GM12878 (cell line): ENCODE measurements at regions not wholly inside any gene's neighbourhood (a gene's known extent, or its start where the extent isn't known, plus 50 kb on each side); places are given as distances from the start of the nearest gene placed in this dataset.
A peak's percentile ranks its signal among the peaks of the same experiment; 100 is the strongest.

Source experiments
- ATAC-seq: fragments of 200-7000 bp; cut with Tn5 transposase; 3 replicates; pipeline ENCODE4 v1.9.1; 2020; ENCODE audit warnings: mild to moderate bottlenecking, moderate library complexity
- BruUV-seq: library from RNA; stranded (reverse); fragments of 400-500 nt; replicated peaks from 2 replicates; lab custom pipeline; 2021; lab: Mats Ljungman, UMichigan
- CTCF ChIA-PET: fragments of 300-600 bp; sonication (Branson Sonifier 250); formaldehyde crosslinking; extraction: SDS; loops from one replicate; lab custom pipeline; 2021; ENCODE audit warnings: inconsistent platforms; lab: Yijun Ruan, JAX
- POLR2A ChIA-PET: fragments of 350-600 bp; formaldehyde crosslinking; extraction: SDS; loops from one replicate; lab custom pipeline; 2021; ENCODE audit warnings: inconsistent platforms; lab: Charles Lee
- RAD21 ChIA-PET: fragments of 300-600 bp; sonication (Branson Sonifier 250); formaldehyde crosslinking; loops from one replicate; lab custom pipeline; 2023; ENCODE audit warnings: antibody characterized with exemption; ENCODE audit not compliant: unreplicated experiment; lab: Charles Lee
- SMC1A ChIA-PET: fragments of 300-600 bp; sonication (Branson Sonifier 250); formaldehyde crosslinking; loops from one replicate; lab custom pipeline; 2023; ENCODE audit not compliant: unreplicated experiment, uncharacterized antibody; lab: Charles Lee
- DNase-seq: peaks from one replicate; pipeline ENCODE4 v3.0.0-alpha.2; 2011; ENCODE audit warnings: low read depth, low spot score
- FAIRE-seq: peaks from 3 replicates; lab custom pipeline; 2011; peaks lifted over from hg19 to GRCh38; lab: Jason Lieb, UNC
- H2AFZ ChIP-seq: 2 replicates; pipeline ENCODE4 v1.6.0; 2011; ENCODE audit warnings: low read depth, low read length, control low read depth; ENCODE audit not compliant: control insufficient read depth
- H3K27ac ChIP-seq: 2 replicates; pipeline ENCODE4 v1.5.1; 2011; ENCODE audit warnings: control low read depth; ENCODE audit not compliant: control insufficient read depth, insufficient read depth
- H3K27me3 ChIP-seq, 2 experiments: replicated peaks in 1 of 2; 2 replicates each; pipeline versions ENCODE4 v1.6.0 to v1.6.1; 2011; ENCODE audit warnings: low read length in 1 of 2; ENCODE audit not compliant: control insufficient read depth in 2 of 2, insufficient read depth in 2 of 2
- H3K36me3 ChIP-seq, 2 experiments: 2 replicates each; pipeline ENCODE4 v1.5.1; 2011; ENCODE audit warnings: low read length in 1 of 2; ENCODE audit not compliant: control insufficient read depth in 2 of 2, insufficient read depth in 2 of 2
- H3K4me1 ChIP-seq: 2 replicates; pipeline ENCODE4 v1.6.1; 2011; ENCODE audit warnings: mild to moderate bottlenecking, low read length, moderate library complexity, mixed read lengths; ENCODE audit not compliant: control insufficient read depth, insufficient read depth
- H3K4me2 ChIP-seq: 2 replicates; pipeline ENCODE4 v1.6.0; 2011; ENCODE audit warnings: control low read depth; ENCODE audit not compliant: control insufficient read depth, insufficient read depth
- H3K4me3 ChIP-seq: fragments of 200-600 bp; sonication (generic); 2 replicates; pipeline ENCODE4 v1.5.1; 2016
- H3K79me2 ChIP-seq: 2 replicates; pipeline ENCODE4 v1.6.0; 2011; ENCODE audit warnings: low read length; ENCODE audit not compliant: control insufficient read depth, insufficient read depth
- H3K9ac ChIP-seq: 2 replicates; pipeline ENCODE4 v1.8.0; 2011; ENCODE audit warnings: low read length, control low read depth, mixed read lengths; ENCODE audit not compliant: control insufficient read depth, insufficient read depth
- H3K9me3 ChIP-seq: replicated peaks from 3 replicates; pipeline ENCODE4 v1.5.1; 2011; ENCODE audit warnings: mild to moderate bottlenecking, low read length; ENCODE audit not compliant: control insufficient read depth, insufficient read depth
- H4K20me1 ChIP-seq: 2 replicates; pipeline ENCODE4 v1.6.0; 2011; ENCODE audit not compliant: control insufficient read depth, insufficient read depth
- CEBPB ChIP-seq, 2 experiments: fragments of 150-350 bp in 1 of 2; IDR thresholded peaks; 2 replicates each; pipeline ENCODE4 v1.6.1; 2012 to 2014; ENCODE audit warnings: low read depth in 2 of 2, low read length in 2 of 2, borderline replicate concordance in 1 of 2, inconsistent platforms in 1 of 2
- CREM ChIP-seq: IDR thresholded peaks from 2 replicates; pipeline ENCODE4 v1.6.1; 2014; ENCODE audit warnings: antibody characterized with exemption, low read depth
- ESRRA ChIP-seq: IDR thresholded peaks from 2 replicates; pipeline ENCODE4 v1.6.1; 2012; ENCODE audit warnings: mild to moderate bottlenecking, low read length, improper control_type of control experiment
- ETV6 ChIP-seq, 2 experiments: fragments of 450-650 bp in 1 of 2; IDR thresholded peaks in 1 of 2; conservative IDR thresholded peaks in 1 of 2; 2 replicates each; pipeline ENCODE4 v1.6.1; 2014; ENCODE audit warnings: antibody characterized with exemption in 1 of 2, borderline replicate concordance in 1 of 2, low read depth in 1 of 2, mild to moderate bottlenecking in 1 of 2, moderate library complexity in 1 of 2
- GABPA ChIP-seq: IDR thresholded peaks from 2 replicates; pipeline ENCODE4 v1.6.1; 2014; ENCODE audit warnings: antibody characterized with exemption, low read depth, mild to moderate bottlenecking, inconsistent platforms
- HDGF ChIP-seq: fragments of 450-650 bp; IDR thresholded peaks from 2 replicates; pipeline ENCODE4 v1.6.1; 2016; ENCODE audit warnings: antibody characterized with exemption
- IKZF1 ChIP-seq: fragments of 450-650 bp; conservative IDR thresholded peaks from 2 replicates; pipeline ENCODE4 v1.6.1; 2017; ENCODE audit warnings: antibody characterized with exemption, mild to moderate bottlenecking
- IRF4 ChIP-seq: IDR thresholded peaks from 2 replicates; pipeline ENCODE4 v1.6.1; 2011; ENCODE audit warnings: low read depth, low read length
- JUNB ChIP-seq: IDR thresholded peaks from 2 replicates; pipeline ENCODE4 v1.6.1; 2016; ENCODE audit warnings: antibody characterized with exemption, mild to moderate bottlenecking
- MEF2A ChIP-seq: IDR thresholded peaks from 2 replicates; pipeline ENCODE4 v1.6.1; 2011; ENCODE audit warnings: low read depth, mild to moderate bottlenecking, low read length, moderate library complexity; ENCODE audit not compliant: insufficient read depth
- NR2F1 ChIP-seq: fragments of 450-650 bp; conservative IDR thresholded peaks from 2 replicates; pipeline ENCODE4 v1.6.1; 2017; ENCODE audit warnings: mild to moderate bottlenecking
- PAX8 ChIP-seq: fragments of 450-650 bp; IDR thresholded peaks from 2 replicates; pipeline ENCODE4 v1.6.1; 2017; ENCODE audit warnings: mild to moderate bottlenecking, moderate library complexity
- PML ChIP-seq: IDR thresholded peaks from 2 replicates; pipeline ENCODE4 v1.6.1; 2012; ENCODE audit warnings: low read length, inconsistent platforms
- RBBP5 ChIP-seq: fragments of 200-600 bp; sonication (generic); conservative IDR thresholded peaks from 2 replicates; pipeline ENCODE4 v1.6.1; 2016
- RUNX3 ChIP-seq: IDR thresholded peaks from 2 replicates; pipeline ENCODE4 v1.6.1; 2012; ENCODE audit warnings: low read length, inconsistent platforms
- STAT1 ChIP-seq: fragments of 450-650 bp; conservative IDR thresholded peaks from 2 replicates; pipeline ENCODE4 v1.6.1; 2014; ENCODE audit warnings: antibody characterized with exemption, mild to moderate bottlenecking
- YY1 ChIP-seq: IDR thresholded peaks from 2 replicates; pipeline ENCODE4 v1.6.1; 2011; ENCODE audit warnings: low read depth, mild to moderate bottlenecking, low read length
- ZBED1 ChIP-seq: IDR thresholded peaks from 2 replicates; pipeline ENCODE4 v1.6.1; 2016; ENCODE audit warnings: borderline replicate concordance
- ZBTB33 ChIP-seq: fragments of 450-650 bp; IDR thresholded peaks from 2 replicates; pipeline ENCODE4 v1.6.1; 2017; ENCODE audit warnings: mild to moderate bottlenecking
- ZNF207 ChIP-seq: fragments of 450-650 bp; IDR thresholded peaks from 2 replicates; pipeline ENCODE4 v1.6.1; 2014; ENCODE audit warnings: antibody characterized with exemption, mild to moderate bottlenecking, borderline replicate concordance
- ZNF274 ChIP-seq: IDR thresholded peaks from one replicate; pipeline ENCODE4 v1.8.0; 2011; ENCODE audit not compliant: insufficient read length, insufficient read depth
- ZSCAN29 ChIP-seq: fragments of 450-650 bp; IDR thresholded peaks from 2 replicates; pipeline ENCODE4 v1.6.1; 2017; ENCODE audit warnings: mild to moderate bottlenecking, moderate library complexity
- WGBS: methylation state at CpG from one replicate; pipeline ENCODE4 v1.1.6; 2016; ENCODE audit warnings: low lambda C conversion rate; ENCODE audit not compliant: insufficient replicate concordance, insufficient coverage; ENCODE audit errors: missing lambda C conversion rate; 5-methylcytosine and 5-hydroxymethylcytosine counted together
- in situ Hi-C: fragments of 300-500 bp; cut with MboI; formaldehyde crosslinking; loops from 9 replicates; pipeline ENCODE4 v1.14.3; 2018; ENCODE audit warnings: mixed read lengths
- intact Hi-C: fragments of 100-400 bp; cut with micrococcal nuclease; formaldehyde crosslinking; loops from one replicate; pipeline ENCODE4 v1.14.2; 2022; ENCODE audit not compliant: unreplicated experiment
- TF ChIP-seq, protein P1 (sequence below): IDR thresholded peaks from 2 replicates; pipeline ENCODE4 v1.6.1; 2011; ENCODE audit warnings: borderline replicate concordance, low read depth, mild to moderate bottlenecking, moderate library complexity, mixed read lengths, low read length; ENCODE audit not compliant: insufficient read depth; ENCODE audit errors: extremely low read length
- TF ChIP-seq, protein P2 (sequence below): IDR thresholded peaks from 2 replicates; pipeline ENCODE4 v1.6.1; 2011; ENCODE audit warnings: mild to moderate bottlenecking, low read depth, low read length, moderate library complexity; ENCODE audit not compliant: insufficient replicate concordance

- Histone ChIP-seq H3K4me2 (no peak overlapping the region), H4K20me1 (no peaks in the 10 kb centered on the region), H2AFZ (no peak overlapping the region), H3K27me3 (no peaks in the 10 kb centered on the region), H3K9me3 (peaks cover 2% of the 10 kb centered on the region; the same call in 2 of the 3 replicates), H3K79me2 (no peaks in the 10 kb centered on the region), H3K4me3 (no peak overlapping the region), H3K27ac (no peak overlapping the region), H3K9ac (no peak overlapping the region), H3K4me1 (peaks cover 22% of the 10 kb centered on the region), H3K36me3 (no peaks in the 10 kb centered on the region)
- ChIA-PET CTCF (interaction anchor here (1.0 kb wide), 1 partner anchor 12 kb away, joined by 4 read pairs; no protein-coding TSS in a partner anchor), RAD21 (no interaction called here), SMC1A (interaction anchor here (1.1 to 1.4 kb wide), 4 partner anchors 9 to 67 kb away, joined by 3 to 5 read pairs (median 4); no protein-coding TSS in a partner anchor), POLR2A (interaction anchor here (1.5 kb wide), 2 partner anchors 18 to 45 kb away, joined by 3 read pairs; no protein-coding TSS in a partner anchor)
- no TSS peak for BruUV-seq
- FAIRE-seq (peak; percentile 88), DNase-seq (no peak), ATAC-seq (peak; percentile 68)
- intact Hi-C loops: no loop called here
- WGBS: 37% methylated on average over 8 of the region's 8 CpGs
- in situ Hi-C loops: no loop called here
- peak; percentile 87 for TF ChIP-seq CREM
- TF ChIP-seq JUNB: peak; percentile 54
- no peak for TF ChIP-seq IRF4
- TF ChIP-seq GABPA: no peak
- no peak for TF ChIP-seq ZNF274
- TF ChIP-seq ZBTB33: no peak
- TF ChIP-seq HDGF: no peak
- TF ChIP-seq CEBPB (IDR thresholded peaks at IDR 0.05; ENCODE audit: borderline replicate concordance in 1 of 2, low read depth in 2 of 2, low read length in 2 of 2): no peak
- TF ChIP-seq STAT1: no peak
- TF ChIP-seq ETV6 (conservative IDR thresholded peaks at IDR 0.05 in 1 of 2, IDR thresholded peaks at IDR 0.05 in 1 of 2; ENCODE audit: borderline replicate concordance in 1 of 2, low read depth in 1 of 2): peak in 1 of 2 experiments; percentile 53; a peak in 1 of 4 replicates
- TF ChIP-seq, protein P1, sequence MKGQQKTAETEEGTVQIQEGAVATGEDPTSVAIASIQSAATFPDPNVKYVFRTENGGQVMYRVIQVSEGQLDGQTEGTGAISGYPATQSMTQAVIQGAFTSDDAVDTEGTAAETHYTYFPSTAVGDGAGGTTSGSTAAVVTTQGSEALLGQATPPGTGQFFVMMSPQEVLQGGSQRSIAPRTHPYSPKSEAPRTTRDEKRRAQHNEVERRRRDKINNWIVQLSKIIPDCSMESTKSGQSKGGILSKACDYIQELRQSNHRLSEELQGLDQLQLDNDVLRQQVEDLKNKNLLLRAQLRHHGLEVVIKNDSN: no peak
- no peak for TF ChIP-seq ESRRA
- no peak for TF ChIP-seq PML
- TF ChIP-seq YY1: no peak
- TF ChIP-seq RUNX3: peak; percentile 68
- no peak for TF ChIP-seq ZBED1
- TF ChIP-seq RBBP5: no peak
- no peak for TF ChIP-seq MEF2A
- TF ChIP-seq ZSCAN29: no peak
- TF ChIP-seq, protein P2, sequence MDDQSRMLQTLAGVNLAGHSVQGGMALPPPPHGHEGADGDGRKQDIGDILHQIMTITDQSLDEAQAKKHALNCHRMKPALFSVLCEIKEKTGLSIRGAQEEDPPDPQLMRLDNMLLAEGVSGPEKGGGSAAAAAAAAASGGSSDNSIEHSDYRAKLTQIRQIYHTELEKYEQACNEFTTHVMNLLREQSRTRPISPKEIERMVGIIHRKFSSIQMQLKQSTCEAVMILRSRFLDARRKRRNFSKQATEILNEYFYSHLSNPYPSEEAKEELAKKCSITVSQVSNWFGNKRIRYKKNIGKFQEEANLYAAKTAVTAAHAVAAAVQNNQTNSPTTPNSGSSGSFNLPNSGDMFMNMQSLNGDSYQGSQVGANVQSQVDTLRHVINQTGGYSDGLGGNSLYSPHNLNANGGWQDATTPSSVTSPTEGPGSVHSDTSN: no peak
- TF ChIP-seq ZNF207: no peak
- TF ChIP-seq PAX8: no peak
- TF ChIP-seq IKZF1: no peak
- no peak for TF ChIP-seq NR2F1
Measured at GRCh38 chr3:72009851-72010443, 225.0 kb upstream of the PROK2 start.
